SH-SY5Y (cell line): ENCODE measurements at regions not wholly inside any gene's neighbourhood (a gene's known extent, or its start where the extent isn't known, plus 50 kb on each side); places are given as distances from the start of the nearest gene placed in this dataset.

Experiments
- GATA2 ChIP-seq: IDR thresholded peaks from 2 replicates; pipeline ENCODE4 v1.6.1; 2011; ENCODE audit warnings: mild to moderate bottlenecking, low read depth, low read length
- GATA3 ChIP-seq: IDR thresholded peaks from 2 replicates; pipeline ENCODE4 v1.6.1; 2011; ENCODE audit warnings: low read depth, mild to moderate bottlenecking, low read length, moderate library complexity

DNA sequence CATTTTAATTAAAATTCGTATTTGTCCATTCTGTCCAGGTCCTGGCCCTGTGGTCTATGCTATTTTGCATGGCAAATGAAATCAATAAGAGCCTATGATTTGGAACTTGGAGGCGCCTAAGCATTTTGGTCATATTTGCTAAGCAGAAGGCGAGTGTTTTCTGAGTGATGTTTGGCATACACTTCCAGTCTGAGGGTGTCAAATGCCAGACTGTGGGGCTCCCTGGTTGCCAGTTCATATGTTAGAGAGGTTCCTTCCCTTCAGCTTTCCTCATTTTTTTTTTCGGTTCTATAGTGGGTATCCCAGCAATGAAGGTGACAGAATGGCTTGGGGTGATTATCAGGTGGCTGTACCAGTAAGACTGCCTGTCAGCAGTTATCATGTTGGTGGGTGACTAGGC is 1007.8 kb upstream of the WWC1 start:
- TF ChIP-seq GATA3 (no peak), GATA2 (no peak)
